ENCODE measurements at regions not wholly inside any gene's neighbourhood (a gene's known extent, or its start where the extent isn't known, plus 50 kb on each side); places are given as distances from the start of the nearest gene placed in this dataset.

DNA sequence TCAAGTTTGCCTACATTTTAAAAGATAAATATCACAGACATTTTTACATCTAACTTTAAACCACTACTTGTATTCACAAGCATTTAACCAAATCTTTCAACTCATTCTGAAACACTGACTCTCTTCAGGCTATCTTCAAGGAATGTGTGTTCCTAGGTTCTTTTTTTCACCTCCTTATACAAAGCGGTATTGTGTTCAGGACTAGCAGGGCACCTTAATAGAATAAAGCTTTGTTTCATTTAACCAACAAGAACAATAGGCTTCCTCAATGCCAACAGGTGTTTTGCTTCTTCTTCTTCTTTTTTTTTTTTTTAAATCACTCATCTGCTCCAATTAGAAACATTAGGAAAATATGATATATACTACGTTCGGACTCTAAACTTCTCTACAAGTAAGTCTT lies 212.9 kb upstream of the SEMA3E start:
- H3K27ac Mint-ChIP-seq (ENCODE audit: unreplicated experiment), result no peak overlapping the region

DNA sequence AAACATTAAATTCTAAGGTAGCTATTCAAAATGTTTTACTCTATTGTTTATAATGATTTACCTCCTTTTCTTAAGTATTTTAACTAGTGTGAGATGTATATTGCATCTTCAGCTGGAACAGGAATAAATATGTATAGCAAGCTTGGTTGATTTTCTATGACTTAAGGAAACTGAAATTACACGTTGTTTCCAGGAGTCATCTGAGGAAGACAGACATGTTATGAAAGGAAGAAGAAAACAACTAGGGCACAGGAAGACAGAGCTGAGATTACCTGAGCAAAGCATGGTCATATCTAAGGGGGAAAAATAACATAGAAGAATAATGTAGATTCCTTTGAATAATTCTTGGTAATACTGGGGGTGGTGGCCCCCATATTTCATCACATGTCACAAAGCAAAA lies 210.9 kb upstream of the SEMA3E start:
- Mint-ChIP-seq H3K9me3 (ENCODE audit: low read depth) (no peaks in the 10 kb centered on the region), H3K27me3 (ENCODE audit: low read depth) (no peaks in the 10 kb centered on the region), H3K4me3 (ENCODE audit: unreplicated experiment) (no peak overlapping the region), H3K36me3 (ENCODE audit: low read depth) (no peaks in the 10 kb centered on the region), H3K27ac (ENCODE audit: unreplicated experiment) (no peak overlapping the region), H3K4me1 (ENCODE audit: low read depth) (no peaks in the 10 kb centered on the region)
- no peak for DNase-seq (ENCODE audit: low spot score)
- TF ChIP-seq, protein P1, sequence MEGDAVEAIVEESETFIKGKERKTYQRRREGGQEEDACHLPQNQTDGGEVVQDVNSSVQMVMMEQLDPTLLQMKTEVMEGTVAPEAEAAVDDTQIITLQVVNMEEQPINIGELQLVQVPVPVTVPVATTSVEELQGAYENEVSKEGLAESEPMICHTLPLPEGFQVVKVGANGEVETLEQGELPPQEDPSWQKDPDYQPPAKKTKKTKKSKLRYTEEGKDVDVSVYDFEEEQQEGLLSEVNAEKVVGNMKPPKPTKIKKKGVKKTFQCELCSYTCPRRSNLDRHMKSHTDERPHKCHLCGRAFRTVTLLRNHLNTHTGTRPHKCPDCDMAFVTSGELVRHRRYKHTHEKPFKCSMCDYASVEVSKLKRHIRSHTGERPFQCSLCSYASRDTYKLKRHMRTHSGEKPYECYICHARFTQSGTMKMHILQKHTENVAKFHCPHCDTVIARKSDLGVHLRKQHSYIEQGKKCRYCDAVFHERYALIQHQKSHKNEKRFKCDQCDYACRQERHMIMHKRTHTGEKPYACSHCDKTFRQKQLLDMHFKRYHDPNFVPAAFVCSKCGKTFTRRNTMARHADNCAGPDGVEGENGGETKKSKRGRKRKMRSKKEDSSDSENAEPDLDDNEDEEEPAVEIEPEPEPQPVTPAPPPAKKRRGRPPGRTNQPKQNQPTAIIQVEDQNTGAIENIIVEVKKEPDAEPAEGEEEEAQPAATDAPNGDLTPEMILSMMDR (IDR thresholded peaks at IDR 0.05), result no peak

More for the DNA sequence above, 212.9 kb upstream of the SEMA3E start:
- Mint-ChIP-seq H3K27me3 (ENCODE audit: low read depth) (no peaks in the 10 kb centered on the region), H3K4me1 (ENCODE audit: low read depth) (peaks cover 4% of the 10 kb centered on the region), H3K36me3 (ENCODE audit: low read depth) (no peaks in the 10 kb centered on the region), H3K4me3 (ENCODE audit: unreplicated experiment) (no peak overlapping the region), H3K9me3 (ENCODE audit: low read depth) (no peaks in the 10 kb centered on the region)
- TF ChIP-seq, protein P1 (IDR thresholded peaks at IDR 0.05), result no peak
- no peak for DNase-seq (ENCODE audit: low spot score)

DNA sequence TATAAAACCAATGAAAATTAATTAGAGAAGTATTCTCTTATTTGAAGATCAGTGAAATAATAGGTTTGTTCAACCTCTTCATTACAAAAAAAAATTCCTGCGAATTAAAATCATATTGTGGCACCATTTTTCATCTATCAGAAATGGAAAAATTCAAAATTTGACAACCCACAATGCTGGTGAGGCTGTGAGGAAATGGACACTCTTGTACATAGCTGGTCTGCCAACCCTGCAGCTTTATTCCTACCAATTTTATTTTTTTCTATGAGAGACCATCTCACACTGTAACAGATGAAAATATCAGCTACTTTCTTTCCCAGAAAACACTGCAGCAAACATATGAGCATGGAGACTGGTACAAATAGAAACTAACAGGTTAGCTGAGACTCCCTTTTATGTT lies 208.8 kb upstream of the SEMA3E start:
- H3K27ac Mint-ChIP-seq (ENCODE audit: unreplicated experiment), result no peak overlapping the region

DNA sequence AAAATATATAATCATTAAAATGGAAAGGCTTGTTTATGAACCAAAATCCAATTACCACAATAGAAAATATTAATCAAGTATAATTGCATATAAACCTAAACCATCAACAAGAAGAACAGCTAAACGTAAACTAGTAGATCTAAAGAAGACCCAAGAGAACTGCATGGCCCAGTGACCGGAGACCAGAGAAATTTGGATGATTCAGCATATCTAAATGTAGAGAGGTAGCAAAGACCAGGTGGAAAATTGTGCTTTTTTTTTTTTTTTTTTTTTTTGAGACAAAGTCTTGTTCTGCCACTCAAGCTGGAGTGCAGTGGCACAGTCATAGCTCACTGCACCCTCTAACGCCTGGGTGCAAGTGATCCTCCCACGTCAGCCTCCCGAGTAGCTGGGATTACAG lies 207.2 kb upstream of the SEMA3E start:
- Mint-ChIP-seq H3K36me3 (ENCODE audit: low read depth) (no peaks in the 10 kb centered on the region), H3K27ac (ENCODE audit: unreplicated experiment) (no peak overlapping the region), H3K27me3 (ENCODE audit: low read depth) (no peaks in the 10 kb centered on the region), H3K9me3 (ENCODE audit: low read depth) (no peaks in the 10 kb centered on the region), H3K4me1 (ENCODE audit: low read depth) (no peaks in the 10 kb centered on the region), H3K4me3 (ENCODE audit: unreplicated experiment) (no peak overlapping the region)
- no peak for DNase-seq (ENCODE audit: low spot score)
- TF ChIP-seq, protein P1 (IDR thresholded peaks at IDR 0.05), result no peak

More for the DNA sequence above, 208.8 kb upstream of the SEMA3E start:
- Mint-ChIP-seq H3K4me3 (ENCODE audit: unreplicated experiment) (no peak overlapping the region), H3K27me3 (ENCODE audit: low read depth) (no peaks in the 10 kb centered on the region), H3K36me3 (ENCODE audit: low read depth) (no peaks in the 10 kb centered on the region), H3K4me1 (ENCODE audit: low read depth) (no peaks in the 10 kb centered on the region), H3K9me3 (ENCODE audit: low read depth) (no peaks in the 10 kb centered on the region)
- TF ChIP-seq, protein P1 (IDR thresholded peaks at IDR 0.05), result no peak
- DNase-seq (ENCODE audit: low spot score), result no peak

DNA sequence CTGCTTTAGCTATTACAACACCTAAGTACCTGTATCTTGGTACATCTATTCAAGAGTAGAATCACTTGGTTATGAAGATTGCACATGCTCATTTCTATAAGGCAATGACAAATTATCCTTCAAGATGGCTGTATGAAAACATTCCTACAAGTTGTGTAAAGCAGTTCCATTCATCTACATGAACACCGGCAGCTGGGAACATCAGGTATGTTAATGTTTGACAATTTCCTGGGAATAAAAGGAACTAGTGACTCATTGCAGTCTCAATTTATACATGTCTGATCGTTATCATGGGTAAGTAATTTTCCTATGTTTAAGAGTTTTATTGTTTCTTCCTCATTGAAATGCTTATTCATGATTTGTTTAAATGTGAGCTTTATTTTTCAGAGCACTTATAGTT lies 203.2 kb upstream of the SEMA3E start:
- no peaks in the 10 kb centered on the region for H3K27me3 Mint-ChIP-seq (ENCODE audit: low read depth)
- TF ChIP-seq, protein P1 (IDR thresholded peaks at IDR 0.05), result no peak
- no peak overlapping the region for H3K4me3 Mint-ChIP-seq (ENCODE audit: unreplicated experiment)
- no peak for DNase-seq (ENCODE audit: low spot score)
- H3K4me1 Mint-ChIP-seq (ENCODE audit: low read depth), result peaks cover 15% of the 10 kb centered on the region
- H3K27ac Mint-ChIP-seq (ENCODE audit: unreplicated experiment), result no peak overlapping the region
- H3K9me3 Mint-ChIP-seq (ENCODE audit: low read depth), result no peaks in the 10 kb centered on the region
- no peaks in the 10 kb centered on the region for H3K36me3 Mint-ChIP-seq (ENCODE audit: low read depth)
